Smooth muscle cell (in vitro differentiated cells): ENCODE measurements at regions not wholly inside any gene's neighbourhood (a gene's known extent, or its start where the extent isn't known, plus 50 kb on each side); places are given as distances from the start of the nearest gene placed in this dataset.
A peak's percentile ranks its signal among the peaks of the same experiment; 100 is the strongest.

Experiments
- DNase-seq: peaks from one replicate; lab custom pipeline; 2025; ENCODE audit not compliant: unreplicated experiment; lab: John Stamatoyannopoulos, UW
- H2AFZ ChIP-seq: fragments of 200-600 bp; sonication (generic); 2 replicates; pipeline ENCODE4 v1.6.0; 2016; ENCODE audit warnings: antibody characterized with exemption, low read depth, mild to moderate bottlenecking
- H3F3A ChIP-seq: fragments of 200-600 bp; sonication (generic); 2 replicates; pipeline ENCODE4 v1.6.0; 2017; ENCODE audit warnings: antibody characterized with exemption, low read depth
- H3K27ac ChIP-seq: fragments of 200-600 bp; sonication (generic); 2 replicates; pipeline ENCODE4 v1.5.1; 2016; ENCODE audit warnings: low read depth, mild to moderate bottlenecking
- H3K27me3 ChIP-seq: fragments of 200-600 bp; sonication (generic); 2 replicates; pipeline ENCODE4 v1.6.1; 2016; ENCODE audit warnings: low read depth, mild to moderate bottlenecking
- H3K36me3 ChIP-seq: fragments of 200-600 bp; sonication (generic); 2 replicates; pipeline ENCODE4 v1.5.1; 2016; ENCODE audit warnings: low read depth
- H3K4me1 ChIP-seq: fragments of 200-600 bp; sonication (generic); 2 replicates; pipeline ENCODE4 v1.5.1; 2016; ENCODE audit warnings: low read depth
- H3K4me2 ChIP-seq: fragments of 200-600 bp; sonication (generic); 2 replicates; pipeline ENCODE4 v1.6.0; 2016; ENCODE audit warnings: mild to moderate bottlenecking
- H3K4me3 ChIP-seq: fragments of 200-600 bp; sonication (generic); 2 replicates; pipeline ENCODE4 v1.5.1; 2016; ENCODE audit warnings: mild to moderate bottlenecking
- H3K79me2 ChIP-seq: fragments of 200-600 bp; sonication (generic); 2 replicates; pipeline ENCODE4 v1.6.0; 2016; ENCODE audit warnings: low read depth, mild to moderate bottlenecking
- H3K9ac ChIP-seq: fragments of 200-600 bp; sonication (generic); 2 replicates; pipeline ENCODE4 v1.6.0; 2016; ENCODE audit warnings: low read depth
- H3K9me3 ChIP-seq: fragments of 200-600 bp; sonication (generic); replicated peaks from 2 replicates; pipeline ENCODE4 v1.5.1; 2016; ENCODE audit warnings: low read depth
- H4K20me1 ChIP-seq: fragments of 200-600 bp; sonication (generic); 2 replicates; pipeline ENCODE4 v1.6.0; 2016; ENCODE audit warnings: low read depth
- WGBS: methylation state at CpG from one replicate; pipeline ENCODE4 v1.1.7; 2016; ENCODE audit warnings: low lambda C conversion rate; 5-methylcytosine and 5-hydroxymethylcytosine counted together
- TF ChIP-seq, protein P1 (sequence below): fragments of 200-600 bp; sonication (generic); IDR thresholded peaks from 2 replicates; pipeline ENCODE4 v1.5.1; 2017; ENCODE audit warnings: borderline replicate concordance, mild to moderate bottlenecking, antibody characterized with exemption; ENCODE audit not compliant: insufficient read depth, poor library complexity, severe bottlenecking

DNA sequence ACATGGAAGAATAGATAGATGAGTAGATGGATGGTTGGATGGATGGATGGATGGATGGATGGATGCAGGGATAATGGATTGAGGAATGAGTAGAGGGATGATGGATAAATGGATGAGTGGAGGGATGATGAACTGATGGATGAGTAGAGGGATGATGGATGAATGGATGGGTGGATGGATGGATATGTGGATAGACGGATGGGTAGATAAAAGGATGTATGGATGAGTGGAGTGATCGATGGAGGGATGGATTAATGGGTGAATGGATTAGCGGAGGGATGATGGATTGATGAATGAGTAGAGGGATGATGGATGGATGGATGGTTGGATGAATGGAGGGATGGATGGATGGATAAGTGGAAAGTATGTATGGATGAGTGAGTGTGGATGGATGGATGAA lies 533.2 kb downstream of the RFC3 start:
- no peaks in the 10 kb centered on the region for H3F3A ChIP-seq
- no peak overlapping the region for H3K27ac ChIP-seq
- no peak overlapping the region for H3K4me3 ChIP-seq
- no peaks in the 10 kb centered on the region for H3K4me1 ChIP-seq
- no peaks in the 10 kb centered on the region for H3K79me2 ChIP-seq
- H2AFZ ChIP-seq = no peak overlapping the region
- H4K20me1 ChIP-seq = no peaks in the 10 kb centered on the region
- WGBS = 96% methylated on average over 3 of the region's 3 CpGs
- no peak for DNase-seq
- TF ChIP-seq, protein P1, sequence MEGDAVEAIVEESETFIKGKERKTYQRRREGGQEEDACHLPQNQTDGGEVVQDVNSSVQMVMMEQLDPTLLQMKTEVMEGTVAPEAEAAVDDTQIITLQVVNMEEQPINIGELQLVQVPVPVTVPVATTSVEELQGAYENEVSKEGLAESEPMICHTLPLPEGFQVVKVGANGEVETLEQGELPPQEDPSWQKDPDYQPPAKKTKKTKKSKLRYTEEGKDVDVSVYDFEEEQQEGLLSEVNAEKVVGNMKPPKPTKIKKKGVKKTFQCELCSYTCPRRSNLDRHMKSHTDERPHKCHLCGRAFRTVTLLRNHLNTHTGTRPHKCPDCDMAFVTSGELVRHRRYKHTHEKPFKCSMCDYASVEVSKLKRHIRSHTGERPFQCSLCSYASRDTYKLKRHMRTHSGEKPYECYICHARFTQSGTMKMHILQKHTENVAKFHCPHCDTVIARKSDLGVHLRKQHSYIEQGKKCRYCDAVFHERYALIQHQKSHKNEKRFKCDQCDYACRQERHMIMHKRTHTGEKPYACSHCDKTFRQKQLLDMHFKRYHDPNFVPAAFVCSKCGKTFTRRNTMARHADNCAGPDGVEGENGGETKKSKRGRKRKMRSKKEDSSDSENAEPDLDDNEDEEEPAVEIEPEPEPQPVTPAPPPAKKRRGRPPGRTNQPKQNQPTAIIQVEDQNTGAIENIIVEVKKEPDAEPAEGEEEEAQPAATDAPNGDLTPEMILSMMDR = no peak
- no peaks in the 10 kb centered on the region for H3K36me3 ChIP-seq
- no peak overlapping the region for H3K9ac ChIP-seq
- H3K27me3 ChIP-seq = no peaks in the 10 kb centered on the region
- H3K9me3 ChIP-seq = no peaks in the 10 kb centered on the region
- H3K4me2 ChIP-seq = no peak overlapping the region

DNA sequence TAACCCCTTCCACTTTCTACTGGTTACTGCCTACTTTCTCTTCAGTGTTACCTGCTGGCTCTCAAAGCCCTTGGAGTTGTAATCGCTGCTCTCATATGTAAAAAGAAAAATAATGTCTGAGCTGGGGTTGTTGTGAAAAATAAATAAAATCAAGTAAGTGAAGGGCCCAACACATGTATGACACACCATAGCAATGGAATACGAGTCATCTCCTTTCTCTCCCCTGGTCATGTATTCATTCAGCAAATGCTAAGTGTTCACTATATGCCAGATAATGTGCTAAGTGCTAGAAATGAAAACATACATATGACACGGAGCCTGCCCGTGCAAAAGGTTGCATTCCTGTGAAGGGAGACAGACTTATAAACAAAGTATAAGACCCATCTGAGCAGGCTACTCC lies 535.0 kb downstream of the RFC3 start:
- H3K4me3 ChIP-seq = no peak overlapping the region
- H3K79me2 ChIP-seq = no peaks in the 10 kb centered on the region
- H3K4me1 ChIP-seq = peaks cover 5% of the 10 kb centered on the region
- DNase-seq = no peak
- TF ChIP-seq, protein P1 = no peak
- H4K20me1 ChIP-seq = no peaks in the 10 kb centered on the region
- no peak overlapping the region for H3K9ac ChIP-seq
- no peak overlapping the region for H3K27ac ChIP-seq
- no peak overlapping the region for H3K4me2 ChIP-seq
- no peaks in the 10 kb centered on the region for H3K27me3 ChIP-seq
- H3K36me3 ChIP-seq = no peaks in the 10 kb centered on the region
- H3F3A ChIP-seq = peaks cover 7% of the 10 kb centered on the region
- WGBS = 94% methylated on average over 4 of the region's 4 CpGs
- H2AFZ ChIP-seq = no peak overlapping the region
- no peaks in the 10 kb centered on the region for H3K9me3 ChIP-seq

DNA sequence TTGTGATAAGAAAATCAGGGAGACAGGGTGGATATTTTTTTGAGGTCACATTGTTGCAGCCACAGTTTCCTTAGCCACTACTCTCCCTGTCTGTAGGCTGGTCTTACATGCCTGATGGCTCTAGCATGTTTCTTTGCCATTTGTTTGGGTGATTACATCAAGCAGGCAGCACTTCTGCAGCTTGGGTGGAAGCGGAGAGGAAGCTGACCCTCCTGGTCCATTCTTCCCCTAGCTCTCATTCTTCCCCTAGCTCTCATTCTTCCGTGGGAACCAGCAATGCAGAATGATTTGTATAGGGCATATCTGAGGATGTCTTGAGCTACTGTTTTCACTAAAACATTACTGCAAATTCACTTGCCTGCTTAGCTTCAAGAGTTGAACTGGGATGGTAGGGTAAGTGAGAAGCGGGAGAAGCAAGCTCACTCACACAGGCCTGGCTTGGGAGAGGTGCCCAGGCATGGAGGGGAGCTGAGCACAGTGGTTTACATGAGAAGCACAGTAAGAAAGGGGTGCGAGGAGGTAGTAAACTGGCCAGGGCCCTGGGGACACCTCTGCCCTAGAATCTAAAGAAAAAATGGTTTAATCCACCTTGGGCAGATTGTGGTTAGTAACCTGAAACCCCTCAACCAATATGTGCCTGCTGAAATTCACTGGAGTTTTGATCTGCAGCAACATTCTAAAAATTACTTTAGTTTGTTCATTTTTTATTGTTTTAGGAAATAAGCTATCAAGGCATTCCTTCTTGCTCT lies 538.9 kb downstream of the RFC3 start:
- Histone ChIP-seq H3K79me2 (no peaks in the 10 kb centered on the region), H3K4me2 (peak overlapping the region; percentile 61), H3K9ac (peak overlapping the region; percentile 76), H3K27ac (peak overlapping the region; percentile 94), H4K20me1 (no peaks in the 10 kb centered on the region), H3K36me3 (no peaks in the 10 kb centered on the region), H3K27me3 (no peaks in the 10 kb centered on the region), H2AFZ (peak overlapping the region; percentile 28), H3K4me3 (no peak overlapping the region), H3K4me1 (peaks cover 10% of the 10 kb centered on the region), H3K9me3 (no peaks in the 10 kb centered on the region), H3F3A (peaks cover 23% of the 10 kb centered on the region)
- 79% methylated on average over 4 of the region's 4 CpGs for whole genome bisulfite sequencing
- TF ChIP-seq, protein P1 = no peak
- DNase-seq = no peak
